Thyroid gland (tissue), 4 donors: ENCODE measurements at regions not wholly inside any gene's neighbourhood (a gene's known extent, or its start where the extent isn't known, plus 50 kb on each side); places are given as distances from the start of the nearest gene placed in this dataset.

Source experiments
- POLR2A ChIP-seq, 2 donors: fragments of 450-650 bp; IDR thresholded peaks; one replicate each; pipeline ENCODE4 v1.6.1; 2017; ENCODE audit warnings: antibody characterized with exemption in 2 of 2, mild to moderate bottlenecking in 2 of 2, moderate library complexity in 1 of 2
- TF ChIP-seq, protein P1 (sequence below), 6 experiments: fragments of 200-600 bp in 3 of 6; fragments of 450-650 bp in 3 of 6; sonication (generic) in 3 of 6; IDR thresholded peaks; one replicate each; pipeline ENCODE4 v1.5.1; 2016 to 2019; ENCODE audit warnings: antibody characterized with exemption in 6 of 6, mild to moderate bottlenecking in 2 of 6, inconsistent platforms in 1 of 6, moderate library complexity in 1 of 6

DNA sequence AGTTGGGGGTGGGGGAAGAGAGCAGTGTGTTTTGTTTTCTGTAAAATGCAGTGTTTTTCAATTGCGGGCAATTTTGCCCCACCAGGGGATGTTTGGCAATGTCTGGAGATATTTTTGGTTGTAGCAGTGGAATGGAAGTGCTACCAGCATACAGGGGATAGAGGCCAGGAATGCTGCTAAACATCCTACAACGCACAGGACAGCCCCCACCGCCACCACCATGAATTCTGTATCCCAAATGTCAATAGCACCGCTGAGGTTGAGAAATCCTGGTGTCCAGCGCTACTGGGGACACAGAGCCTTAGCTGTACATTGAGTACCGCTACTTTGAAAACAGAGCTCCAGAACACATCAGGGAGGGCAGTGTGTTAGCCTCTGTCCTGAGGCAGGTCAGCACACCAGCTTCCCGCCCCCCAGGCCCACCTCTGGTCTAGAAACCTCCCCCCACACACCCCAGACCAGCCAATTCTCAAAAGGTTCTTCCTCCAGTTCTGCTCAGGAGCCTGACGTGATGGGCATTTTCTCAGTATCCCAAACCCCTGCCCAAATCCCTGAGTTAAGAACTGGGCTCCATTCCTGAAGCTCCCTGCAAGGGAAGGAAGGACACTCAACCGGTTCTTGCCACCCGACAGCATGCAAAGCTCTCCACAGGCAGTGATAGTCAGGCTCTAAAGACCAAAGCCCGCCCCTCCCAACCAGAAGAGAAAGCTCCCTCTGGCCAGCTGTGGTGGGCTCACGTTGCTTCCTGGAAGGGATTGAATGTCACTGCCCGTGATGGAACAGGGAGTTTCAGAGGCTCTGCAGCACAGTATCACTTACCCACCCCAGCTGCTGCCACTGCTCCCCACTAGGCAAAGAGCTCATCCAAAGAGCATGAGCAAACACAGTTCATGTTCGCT is 321.5 kb upstream of the JARID2 start:
- TF ChIP-seq, protein P1, sequence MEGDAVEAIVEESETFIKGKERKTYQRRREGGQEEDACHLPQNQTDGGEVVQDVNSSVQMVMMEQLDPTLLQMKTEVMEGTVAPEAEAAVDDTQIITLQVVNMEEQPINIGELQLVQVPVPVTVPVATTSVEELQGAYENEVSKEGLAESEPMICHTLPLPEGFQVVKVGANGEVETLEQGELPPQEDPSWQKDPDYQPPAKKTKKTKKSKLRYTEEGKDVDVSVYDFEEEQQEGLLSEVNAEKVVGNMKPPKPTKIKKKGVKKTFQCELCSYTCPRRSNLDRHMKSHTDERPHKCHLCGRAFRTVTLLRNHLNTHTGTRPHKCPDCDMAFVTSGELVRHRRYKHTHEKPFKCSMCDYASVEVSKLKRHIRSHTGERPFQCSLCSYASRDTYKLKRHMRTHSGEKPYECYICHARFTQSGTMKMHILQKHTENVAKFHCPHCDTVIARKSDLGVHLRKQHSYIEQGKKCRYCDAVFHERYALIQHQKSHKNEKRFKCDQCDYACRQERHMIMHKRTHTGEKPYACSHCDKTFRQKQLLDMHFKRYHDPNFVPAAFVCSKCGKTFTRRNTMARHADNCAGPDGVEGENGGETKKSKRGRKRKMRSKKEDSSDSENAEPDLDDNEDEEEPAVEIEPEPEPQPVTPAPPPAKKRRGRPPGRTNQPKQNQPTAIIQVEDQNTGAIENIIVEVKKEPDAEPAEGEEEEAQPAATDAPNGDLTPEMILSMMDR (IDR thresholded peaks at IDR 0.05): no peak
- no peak for TF ChIP-seq POLR2A (IDR thresholded peaks at IDR 0.05)
